Fibroblast of upper back skin (primary cell): ENCODE measurements at regions not wholly inside any gene's neighbourhood (a gene's known extent, or its start where the extent isn't known, plus 50 kb on each side); places are given as distances from the start of the nearest gene placed in this dataset.
"Not testable (repeated sequence)": the region's sequence is repeated elsewhere in the genome, so short reads cannot be mapped to it uniquely, and the experiment has no call there.

ENCODE experiments used
- DNase-seq: peaks from one replicate; pipeline ENCODE4 v3.0.0-alpha.2; 2013

GRCh38 chr10:117601716-117602115, 59.2 kb downstream of the EMX2 start:
- no peak for DNase-seq

DNA sequence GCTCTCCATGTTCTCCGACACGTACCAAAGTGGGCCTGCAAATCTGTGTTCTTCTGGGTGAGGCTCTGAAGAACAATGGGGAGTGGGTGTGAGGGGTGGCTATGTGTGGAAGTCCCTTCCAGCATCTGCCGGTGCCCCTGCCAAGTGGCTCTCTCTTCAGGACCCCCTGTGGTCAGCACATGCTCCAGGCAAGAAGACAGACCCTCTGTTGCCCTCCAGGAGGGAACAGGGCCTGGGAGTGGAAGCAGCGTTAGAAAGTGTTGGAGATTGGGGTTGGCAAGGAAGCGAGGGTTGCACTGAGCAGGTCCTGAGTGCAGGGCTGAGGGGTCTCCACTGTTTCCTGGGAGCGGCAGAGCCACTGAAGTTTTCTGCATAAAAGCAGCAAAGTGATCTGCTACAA, 60.5 kb downstream of the EMX2 start:
- no peak for DNase-seq

- DNase-seq: no peak
These were observed 61.2 kb downstream of the EMX2 start for GRCh38 chr10:117603726-117604125.

- DNase-seq: peak; percentile 97
These were observed 66.7 kb downstream of the EMX2 start for GRCh38 chr10:117609095-117609795.

GRCh38 chr10:117609796-117610170, 67.2 kb downstream of the EMX2 start:
- no peak for DNase-seq

DNA sequence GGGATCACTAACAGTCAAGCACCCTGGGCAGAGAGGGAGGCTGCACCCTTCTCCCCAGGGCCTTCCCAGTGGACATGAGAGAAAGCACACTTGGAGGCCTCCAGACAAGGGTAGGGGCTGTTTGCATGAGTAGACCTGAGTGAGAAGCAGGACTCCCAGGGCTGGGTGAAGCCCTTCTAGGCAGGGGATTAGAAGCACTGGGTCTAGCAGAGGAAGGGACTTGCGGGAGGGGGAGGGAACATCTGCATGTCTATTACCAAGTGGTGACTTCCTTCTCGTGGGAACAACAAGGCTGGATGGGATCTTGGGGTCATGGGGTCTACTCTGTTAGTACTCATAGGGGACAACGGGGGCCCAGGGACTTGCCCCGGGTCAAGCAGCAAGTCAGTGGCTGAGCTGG, 67.8 kb downstream of the EMX2 start:
- peak; percentile 10 for DNase-seq

GRCh38 chr10:117612113-117612512, 69.6 kb downstream of the EMX2 start:
- DNase-seq: no peak

GRCh38 chr10:117615649-117616048, 73.1 kb downstream of the EMX2 start:
- no peak for DNase-seq

GRCh38 chr10:117616179-117616578, 73.6 kb downstream of the EMX2 start:
- no peak for DNase-seq

GRCh38 chr10:117617086-117617485, 74.5 kb downstream of the EMX2 start:
- DNase-seq: no peak

DNA sequence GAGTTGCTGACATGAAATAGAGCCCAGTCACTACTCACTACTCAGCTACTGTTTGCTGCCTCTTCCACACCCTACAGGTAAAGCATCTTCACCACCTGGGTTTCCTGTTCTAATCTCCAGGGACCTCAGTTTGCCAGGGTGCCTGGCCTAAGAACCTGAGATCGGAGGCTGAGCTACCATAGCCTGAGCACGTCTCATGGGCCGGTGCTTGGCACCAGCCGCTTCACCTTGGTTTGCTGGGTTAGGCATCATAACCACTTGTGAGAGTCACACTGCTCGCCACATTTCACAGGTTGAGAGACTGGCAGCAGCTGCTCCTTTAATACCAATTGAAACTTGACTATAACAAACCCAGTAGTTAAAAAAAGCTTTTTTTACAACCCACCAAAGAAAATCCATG, 75.1 kb downstream of the EMX2 start:
- DNase-seq: no peak

DNA sequence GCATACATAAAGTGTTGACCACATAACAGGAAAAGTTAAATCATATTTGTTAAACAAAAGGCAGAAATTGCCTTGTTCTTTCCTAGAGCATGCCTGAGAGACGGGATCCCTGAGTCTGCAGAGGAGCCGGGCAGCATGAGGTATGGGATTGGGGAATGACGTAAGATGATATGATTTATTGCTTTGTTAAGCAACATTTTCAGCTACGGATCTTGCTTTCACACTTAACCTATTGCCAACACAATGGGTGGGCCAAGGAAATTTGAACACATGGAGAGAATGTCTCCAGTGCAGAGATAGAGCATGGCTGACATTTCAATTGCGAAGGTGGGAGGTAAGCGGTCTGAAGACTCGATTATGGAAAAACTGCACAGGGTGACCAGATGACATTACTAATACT, 76.7 kb downstream of the EMX2 start:
- DNase-seq: peak; percentile 77

GRCh38 chr10:117619707-117620405, 77.3 kb downstream of the EMX2 start:
- peak; percentile 62 for DNase-seq

- DNase-seq: no peak
These were observed 78.7 kb downstream of the EMX2 start for GRCh38 chr10:117621196-117621595.

DNA sequence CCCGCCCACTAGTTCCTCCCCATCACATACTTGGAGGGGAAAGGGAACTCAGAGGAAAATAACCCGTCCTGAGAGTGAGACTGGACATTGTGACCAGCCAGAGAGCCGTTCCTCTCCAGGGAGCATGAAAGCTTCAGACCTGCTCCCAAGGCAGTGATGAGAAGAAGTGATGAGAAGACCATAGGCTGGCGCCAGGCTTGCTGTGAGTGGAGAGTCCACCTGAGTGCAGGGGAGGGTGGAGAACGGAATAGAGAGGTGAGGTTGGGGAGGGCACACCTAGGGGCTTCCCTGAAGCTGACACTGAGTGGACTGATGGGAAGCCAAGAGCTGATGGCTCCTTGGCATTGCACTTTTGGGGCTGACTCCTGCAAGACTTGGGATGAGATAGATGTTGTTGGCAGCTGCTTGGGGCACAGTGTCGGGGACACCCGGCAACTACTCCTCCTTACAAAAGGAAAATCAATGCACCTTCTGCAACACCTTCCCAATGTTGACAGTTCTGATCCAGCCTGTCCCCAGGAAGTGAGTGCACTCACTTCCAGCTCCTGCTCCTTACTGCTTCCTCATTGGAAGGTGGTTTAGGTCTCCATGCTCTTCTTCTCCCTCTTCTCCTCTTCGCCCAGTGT, 79.4 kb downstream of the EMX2 start:
- DNase-seq: no peak

DNA sequence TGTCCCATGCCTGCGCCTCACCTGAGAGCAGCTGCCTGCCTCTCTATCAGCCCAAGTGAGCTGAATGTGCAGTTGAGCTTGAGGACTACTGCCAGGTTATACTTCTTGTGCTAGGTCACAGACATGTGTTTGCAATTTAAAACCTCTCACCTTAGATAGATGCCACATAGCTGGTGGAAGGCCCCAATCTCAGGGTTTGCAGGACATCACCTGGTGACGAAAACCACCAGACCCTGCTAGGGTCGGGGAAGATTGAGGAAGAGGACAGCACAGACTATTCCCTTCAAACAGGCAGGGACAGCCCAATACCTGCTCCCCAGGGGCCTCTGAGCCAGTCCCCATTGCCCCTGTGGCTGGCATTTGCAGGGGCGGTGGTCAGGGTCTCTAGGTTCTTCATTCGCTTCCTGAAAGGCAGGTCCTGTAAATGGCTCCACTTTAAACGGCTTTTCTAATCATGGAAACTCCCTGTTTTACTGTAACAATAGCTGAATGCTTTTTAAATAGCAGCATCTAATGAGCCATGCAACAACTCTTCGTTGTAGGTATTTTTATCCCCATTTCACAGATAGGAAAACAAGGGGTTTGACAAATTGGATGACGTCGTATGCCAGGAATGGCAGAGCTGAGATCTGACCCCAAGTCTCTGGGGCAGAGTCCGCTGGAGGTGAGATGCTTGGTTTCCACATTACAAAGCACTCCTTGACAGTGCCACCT, 80.1 kb downstream of the EMX2 start:
- no peak for DNase-seq

GRCh38 chr10:117626228-117626627, 83.7 kb downstream of the EMX2 start:
- no peak for DNase-seq

DNA sequence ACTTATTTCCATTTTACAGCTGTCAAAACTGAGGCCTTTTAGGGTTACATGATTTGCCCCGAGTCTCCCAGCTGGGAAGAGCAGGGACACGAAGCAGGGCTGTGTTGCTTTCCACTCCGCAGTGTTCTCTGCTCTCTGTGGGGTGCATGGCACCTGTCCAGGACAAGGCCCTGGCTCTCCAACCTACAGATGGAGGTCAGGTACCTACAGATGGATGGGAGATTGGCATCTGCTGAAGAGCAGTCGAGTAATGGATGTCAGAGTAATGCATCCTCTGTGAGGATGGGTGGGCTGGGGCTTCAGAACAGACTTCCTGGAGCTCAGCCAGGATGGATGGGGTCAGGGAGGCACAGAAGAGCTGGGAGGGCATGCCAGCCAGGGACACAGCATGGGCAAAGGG, 85.0 kb downstream of the EMX2 start:
- DNase-seq: no peak

DNA sequence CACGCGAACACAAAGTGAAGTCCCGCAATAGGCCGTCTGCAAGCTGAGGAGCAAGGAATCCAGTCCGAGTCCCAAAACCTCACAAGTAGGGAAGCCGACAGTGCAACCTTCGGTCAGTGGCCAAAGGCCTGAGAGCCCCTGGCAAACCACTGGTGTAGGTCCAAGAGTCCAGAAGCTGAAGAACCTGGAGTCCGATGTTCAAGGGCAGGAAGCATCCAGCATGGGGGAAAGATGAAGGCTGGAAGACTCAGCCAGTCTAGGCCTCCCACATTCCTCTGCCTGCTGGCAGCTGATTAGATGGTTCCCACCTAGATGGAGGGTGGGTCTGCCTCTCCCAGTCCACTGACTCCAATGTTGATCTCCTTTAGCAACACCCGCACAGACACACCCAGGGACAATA, 87.2 kb downstream of the EMX2 start:
- not testable (repeated sequence) for DNase-seq

GRCh38 chr10:117631276-117632145, 89.0 kb downstream of the EMX2 start:
- DNase-seq: no peak

- DNase-seq: no peak
These were observed 89.9 kb downstream of the EMX2 start for GRCh38 chr10:117632406-117632805.

DNA sequence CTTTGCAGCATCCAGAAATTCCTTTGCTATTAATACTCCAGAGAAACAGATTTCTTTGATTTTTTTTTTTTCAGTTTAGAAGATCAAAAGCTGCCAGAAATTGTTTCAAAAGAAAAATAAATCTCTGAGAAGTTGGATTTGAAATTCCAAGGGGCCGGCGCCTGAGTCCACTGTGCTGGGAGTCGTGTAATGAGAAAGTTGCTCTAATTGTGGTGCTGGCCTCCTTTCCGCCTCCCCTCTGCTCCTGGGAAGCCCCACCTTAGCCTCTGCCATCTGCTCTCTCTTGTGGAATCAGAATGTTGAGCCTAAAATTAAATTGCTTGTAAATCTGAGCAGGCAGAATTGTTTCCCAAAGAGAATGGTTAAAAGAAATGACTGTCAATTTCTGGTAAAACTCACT, 93.3 kb downstream of the EMX2 start:
- DNase-seq: no peak

DNA sequence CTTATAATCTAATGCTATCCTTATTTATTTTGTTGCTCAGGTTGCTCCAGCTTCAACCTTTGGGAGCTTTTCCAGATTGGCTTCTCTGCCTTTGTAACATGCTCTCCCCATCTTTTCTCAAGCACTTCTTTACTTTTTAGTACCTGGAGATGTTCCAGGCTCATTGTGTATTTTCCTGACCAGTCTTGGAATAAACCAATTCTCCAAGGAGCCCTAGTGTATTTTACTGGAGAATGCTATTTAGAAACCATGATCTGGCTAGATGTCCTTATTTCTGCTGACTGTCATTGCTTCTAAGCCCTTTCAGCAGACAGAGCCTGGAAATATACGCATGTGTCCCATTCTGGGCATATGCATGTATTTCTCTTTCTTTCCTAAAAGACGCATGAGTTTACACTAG, 95.7 kb downstream of the EMX2 start:
- DNase-seq: no peak
